ENCODE measurements at regions not wholly inside any gene's neighbourhood (a gene's known extent, or its start where the extent isn't known, plus 50 kb on each side); places are given as distances from the start of the nearest gene placed in this dataset.

DNA sequence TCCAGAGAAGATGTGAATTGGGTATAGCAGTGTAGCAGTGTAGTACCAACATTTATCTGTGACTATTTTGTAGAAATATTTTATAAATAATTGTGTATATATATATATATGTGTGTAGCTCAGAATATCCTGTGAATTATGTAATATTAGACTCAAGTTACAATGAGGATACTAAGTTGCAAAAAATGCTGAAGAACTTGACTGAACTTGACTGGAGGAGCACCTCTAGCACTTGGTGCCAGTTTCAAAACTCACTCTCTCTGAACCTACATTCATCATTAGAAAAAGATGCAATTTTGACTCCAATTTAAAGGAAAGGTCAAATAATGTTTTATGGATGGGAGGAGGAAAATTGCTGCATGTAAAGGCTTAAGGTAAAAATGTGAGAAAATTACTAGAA is 285.7 kb upstream of the LMO3 start:
- TF ChIP-seq POLR2A (IDR thresholded peaks at IDR 0.05; ENCODE audit: extremely low read depth, insufficient read length) (no peak), CTCF (IDR thresholded peaks at IDR 0.05; ENCODE audit: low read depth, low read length) (no peak), MYC (IDR thresholded peaks at IDR 0.05; ENCODE audit: low read depth, low read length) (no peak)
- TF ChIP-seq, protein P1, sequence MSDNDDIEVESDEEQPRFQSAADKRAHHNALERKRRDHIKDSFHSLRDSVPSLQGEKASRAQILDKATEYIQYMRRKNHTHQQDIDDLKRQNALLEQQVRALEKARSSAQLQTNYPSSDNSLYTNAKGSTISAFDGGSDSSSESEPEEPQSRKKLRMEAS (IDR thresholded peaks at IDR 0.05; ENCODE audit: low read depth, low read length) = no peak

Measured in NB4 (cell line).